Activated T-cell treated with anti-CD3 and anti-CD28 coated beads, Interleukin-2, amount 50 U/mL, for 72 hours (primary cell): ENCODE measurements at regions not wholly inside any gene's neighbourhood (a gene's known extent, or its start where the extent isn't known, plus 50 kb on each side); places are given as distances from the start of the nearest gene placed in this dataset.

Experiments used
- ATAC-seq, 2 donors: fragments of 150-1000 bp; cut with Tn5 transposase; replicated peaks in 1 of 2; 2 replicates each; pipeline ENCODE4 v1.10.0; 2021; ENCODE audit warnings: moderate library complexity in 2 of 2, mild to moderate bottlenecking in 1 of 2
- DNase-seq, 2 donors: peaks; one replicate each; pipeline ENCODE4 v3.0.0; 2021 to 2022; ENCODE audit warnings: mixed read lengths in 1 of 2
- H3K27ac Mint-ChIP-seq: one replicate; pipeline ENCODE4 v1.8.0; 2022; ENCODE audit warnings: mild to moderate bottlenecking, moderate library complexity, mixed read lengths
- H3K27me3 Mint-ChIP-seq: one replicate; pipeline ENCODE4 v1.8.0; 2022; ENCODE audit warnings: low read depth, mixed read lengths
- H3K36me3 Mint-ChIP-seq, 2 donors: one replicate each; pipeline ENCODE4 v1.8.0; 2022; ENCODE audit warnings: mixed read lengths in 2 of 2, mild to moderate bottlenecking in 1 of 2; ENCODE audit not compliant: insufficient read depth in 2 of 2
- H3K4me1 Mint-ChIP-seq: one replicate; pipeline ENCODE4 v1.8.0; 2022; ENCODE audit warnings: low read depth, mixed read lengths
- H3K4me3 Mint-ChIP-seq, 2 donors: one replicate each; pipeline ENCODE4 v1.8.0; 2022; ENCODE audit warnings: mild to moderate bottlenecking in 2 of 2, mixed read lengths in 2 of 2, moderate library complexity in 2 of 2
- H3K9me3 Mint-ChIP-seq, 2 donors: one replicate each; pipeline ENCODE4 v1.8.0; 2022; ENCODE audit warnings: mixed read lengths in 2 of 2

DNA sequence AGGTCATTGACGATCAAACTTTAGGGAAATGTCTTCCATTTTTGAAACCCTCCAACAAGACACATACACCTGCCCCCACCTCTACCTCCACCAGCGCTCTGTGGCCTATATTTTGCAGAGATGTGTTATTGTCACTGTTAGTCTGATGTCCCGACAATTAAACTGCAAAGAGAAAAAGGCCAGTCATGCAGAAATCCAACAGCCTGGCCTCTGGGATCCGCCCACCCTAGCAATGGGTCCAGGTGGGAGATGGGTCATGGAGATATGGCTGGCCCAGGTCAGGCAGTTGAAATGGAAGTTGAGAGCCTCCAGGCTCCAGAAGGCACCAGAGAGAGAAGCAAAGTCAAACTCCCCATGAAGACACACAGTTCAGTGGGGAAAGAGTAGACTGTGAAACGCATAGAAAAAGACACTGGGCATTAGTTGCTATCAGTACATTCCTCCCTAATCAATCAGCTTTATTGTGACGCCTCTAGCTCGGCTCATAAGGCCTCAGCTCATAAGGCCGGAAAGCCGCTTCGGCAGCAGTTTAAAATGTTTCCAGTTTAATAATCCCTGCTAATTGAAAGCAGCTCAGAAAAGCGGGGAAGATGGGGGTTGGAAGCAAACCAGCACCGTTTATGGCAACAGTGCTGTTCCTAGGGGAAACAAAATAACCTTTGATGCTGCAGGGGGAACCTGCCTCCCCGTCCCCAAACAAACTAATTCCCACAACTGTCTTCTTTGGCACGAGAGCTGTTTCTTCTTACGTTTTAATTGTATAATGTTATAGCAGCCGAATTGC, 239.7 kb upstream of the ZNF507 start:
- Mint-ChIP-seq H3K27me3 (no peaks in the 10 kb centered on the region), H3K4me3 (no peak overlapping the region), H3K9me3 (no peaks in the 10 kb centered on the region), H3K4me1 (no peaks in the 10 kb centered on the region), H3K36me3 (no peaks in the 10 kb centered on the region), H3K27ac (no peak overlapping the region)
- ATAC-seq (no peak), DNase-seq (no peak)

- H3K27ac Mint-ChIP-seq: no peak overlapping the region
- DNase-seq (no peak), ATAC-seq (no peak)
- peaks cover 0 to 2% of the 10 kb centered on the region in 2 donors for H3K9me3 Mint-ChIP-seq
- peaks cover 8% of the 10 kb centered on the region for H3K27me3 Mint-ChIP-seq
- no peak overlapping the region for H3K4me3 Mint-ChIP-seq
- H3K36me3 Mint-ChIP-seq: peaks cover 0 to 2% of the 10 kb centered on the region in 2 donors
- H3K4me1 Mint-ChIP-seq: no peaks in the 10 kb centered on the region
Observed at GRCh38 chr19:32122258-32122657, 223.2 kb upstream of the ZNF507 start.

DNA sequence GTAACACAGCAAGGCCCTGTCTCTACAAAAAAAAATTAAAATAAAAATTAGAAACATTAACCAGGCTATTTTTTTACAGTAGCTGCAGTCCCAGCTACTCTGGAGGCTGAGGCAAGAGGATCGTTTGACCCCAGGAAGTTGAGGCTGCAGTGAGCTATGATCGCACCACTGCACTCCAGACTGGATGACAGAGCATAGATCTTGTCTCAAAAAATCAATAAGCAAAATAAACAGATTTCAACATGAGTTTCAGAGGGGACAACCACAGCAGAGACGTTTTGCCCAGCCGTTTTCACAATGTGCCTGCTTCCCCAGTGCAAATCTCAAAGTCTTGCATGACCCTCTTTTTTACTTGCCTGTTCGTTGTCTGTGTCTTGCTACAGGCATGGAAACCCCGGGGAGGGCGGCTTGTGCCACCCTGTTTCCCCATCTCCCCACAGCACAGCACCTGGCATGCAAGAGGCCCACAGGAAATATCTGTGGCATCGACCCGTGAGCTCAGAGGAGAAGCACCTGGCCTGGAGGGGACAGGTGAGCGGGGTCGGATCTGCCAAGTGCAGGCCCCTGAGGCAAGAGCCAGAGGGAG, 222.0 kb upstream of the ZNF507 start:
- DNase-seq (no peak), ATAC-seq (no peak)
- H3K27me3 Mint-ChIP-seq: peaks cover 8% of the 10 kb centered on the region
- peaks cover 0 to 3% of the 10 kb centered on the region in 2 donors for H3K36me3 Mint-ChIP-seq
- H3K27ac Mint-ChIP-seq: no peak overlapping the region
- no peak overlapping the region for H3K4me3 Mint-ChIP-seq
- H3K9me3 Mint-ChIP-seq: peaks cover 0 to 2% of the 10 kb centered on the region in 2 donors
- no peaks in the 10 kb centered on the region for H3K4me1 Mint-ChIP-seq

DNA sequence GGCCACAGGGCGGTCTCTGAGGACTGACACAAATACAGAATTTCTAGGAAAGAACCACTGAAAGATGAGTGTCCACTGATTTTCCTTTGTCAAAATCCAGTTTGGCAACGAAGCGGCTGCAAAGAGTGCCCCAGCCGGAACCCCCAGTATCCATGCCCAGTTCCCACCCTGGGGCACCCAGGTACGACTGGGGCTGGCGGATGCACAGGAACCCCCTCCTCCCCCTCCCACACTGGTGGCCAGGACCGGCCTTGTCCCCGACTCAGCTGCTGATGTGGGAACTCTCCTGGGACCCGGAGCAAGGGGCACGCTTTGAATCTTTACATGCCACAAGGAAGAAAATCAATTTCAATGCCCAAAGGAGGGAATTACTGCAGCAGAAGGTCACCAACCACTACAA, 220.8 kb upstream of the ZNF507 start:
- Mint-ChIP-seq H3K4me1 (no peaks in the 10 kb centered on the region), H3K36me3 (peaks cover 0 to 2% of the 10 kb centered on the region in 2 donors), H3K9me3 (no peaks in the 10 kb centered on the region), H3K27me3 (peaks cover 8% of the 10 kb centered on the region), H3K27ac (no peak overlapping the region), H3K4me3 (no peak overlapping the region)
- no peak for ATAC-seq
- DNase-seq: no peak

DNA sequence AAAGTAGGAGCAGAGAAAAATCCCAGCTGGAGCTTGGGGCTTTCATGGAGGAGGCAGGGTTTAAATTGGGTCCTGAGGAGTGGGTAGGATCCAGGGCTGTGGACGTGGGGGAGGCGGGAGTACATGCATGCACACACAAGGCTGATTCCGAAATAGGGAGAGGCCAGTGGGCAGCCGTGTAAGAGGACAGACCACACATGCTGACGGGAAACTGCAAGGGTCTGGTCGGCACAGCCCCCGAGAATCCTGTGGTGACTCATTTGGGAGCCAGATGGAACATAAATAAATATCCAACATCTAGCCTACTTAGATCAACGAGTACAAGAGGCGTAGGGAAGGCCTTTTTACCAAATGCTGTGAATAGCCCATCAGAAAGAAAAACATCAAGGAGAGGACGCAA, 216.3 kb upstream of the ZNF507 start:
- ATAC-seq: no peak
- no peak overlapping the region for H3K4me3 Mint-ChIP-seq
- H3K27ac Mint-ChIP-seq: no peak overlapping the region
- peaks cover 2% of the 10 kb centered on the region for H3K27me3 Mint-ChIP-seq
- no peaks in the 10 kb centered on the region for H3K9me3 Mint-ChIP-seq
- H3K4me1 Mint-ChIP-seq: no peaks in the 10 kb centered on the region
- DNase-seq: no peak
- H3K36me3 Mint-ChIP-seq: peaks cover 0 to 2% of the 10 kb centered on the region in 2 donors

- H3K27me3 Mint-ChIP-seq: no peaks in the 10 kb centered on the region
- no peak for ATAC-seq
Observed at GRCh38 chr19:32130332-32130731, 215.1 kb upstream of the ZNF507 start.

GRCh38 chr19:32131005-32131404, 214.4 kb upstream of the ZNF507 start:
- no peak overlapping the region for H3K27ac Mint-ChIP-seq
- H3K4me3 Mint-ChIP-seq: no peak overlapping the region
- no peak for ATAC-seq
- no peak for DNase-seq
- H3K9me3 Mint-ChIP-seq: peaks cover 0 to 2% of the 10 kb centered on the region in 2 donors
- no peaks in the 10 kb centered on the region for H3K27me3 Mint-ChIP-seq
- H3K36me3 Mint-ChIP-seq: peaks cover 0 to 2% of the 10 kb centered on the region in 2 donors
- H3K4me1 Mint-ChIP-seq: no peaks in the 10 kb centered on the region

More at GRCh38 chr19:32130332-32130731, 215.1 kb upstream of the ZNF507 start:
- no peak for DNase-seq
- H3K27ac Mint-ChIP-seq: no peak overlapping the region
- H3K9me3 Mint-ChIP-seq: no peaks in the 10 kb centered on the region
- no peak overlapping the region for H3K4me3 Mint-ChIP-seq
- H3K4me1 Mint-ChIP-seq: no peaks in the 10 kb centered on the region
- peaks cover 0 to 2% of the 10 kb centered on the region in 2 donors for H3K36me3 Mint-ChIP-seq

- no peaks in the 10 kb centered on the region for H3K4me1 Mint-ChIP-seq
- no peaks in the 10 kb centered on the region for H3K27me3 Mint-ChIP-seq
- ATAC-seq (no peak), DNase-seq (no peak)
- no peaks in the 10 kb centered on the region for H3K36me3 Mint-ChIP-seq
- H3K4me3 Mint-ChIP-seq: no peak overlapping the region
- H3K27ac Mint-ChIP-seq: no peak overlapping the region
- peaks cover 0 to 2% of the 10 kb centered on the region in 2 donors for H3K9me3 Mint-ChIP-seq
Observed at GRCh38 chr19:32138416-32138815, 207.0 kb upstream of the ZNF507 start.

GRCh38 chr19:32141840-32142511, 203.4 kb upstream of the ZNF507 start:
- Mint-ChIP-seq H3K4me3 (no peak overlapping the region), H3K27me3 (no peaks in the 10 kb centered on the region), H3K9me3 (peaks cover 6 to 12% of the 10 kb centered on the region in 2 donors), H3K4me1 (no peaks in the 10 kb centered on the region), H3K36me3 (peaks cover 5 to 6% of the 10 kb centered on the region in 2 donors), H3K27ac (no peak overlapping the region)
- ATAC-seq (no peak), DNase-seq (no peak)

DNA sequence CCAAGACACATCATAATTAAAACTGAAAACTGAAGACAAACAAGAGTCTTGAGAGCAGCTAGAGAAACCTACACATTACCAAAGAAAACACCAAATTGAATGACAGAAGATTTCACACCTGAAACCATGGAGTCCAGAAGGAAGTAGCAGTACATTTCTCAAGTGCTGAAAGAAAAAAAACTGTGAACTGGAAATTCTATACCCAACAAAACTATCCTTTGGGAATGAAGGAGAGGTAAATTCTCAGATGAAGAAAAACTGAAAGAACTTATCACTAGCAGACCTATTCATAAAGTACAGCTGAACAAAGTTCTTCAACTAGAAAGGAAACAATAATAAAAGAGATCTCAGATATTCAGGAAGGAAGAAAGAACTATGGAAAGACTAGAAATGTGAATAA, 198.7 kb upstream of the ZNF507 start:
- peaks cover 5 to 9% of the 10 kb centered on the region in 2 donors for H3K36me3 Mint-ChIP-seq
- H3K27ac Mint-ChIP-seq: no peak overlapping the region
- ATAC-seq (no peak), DNase-seq (no peak)
- H3K27me3 Mint-ChIP-seq: no peaks in the 10 kb centered on the region
- H3K4me1 Mint-ChIP-seq: no peaks in the 10 kb centered on the region
- H3K4me3 Mint-ChIP-seq: no peak overlapping the region
- H3K9me3 Mint-ChIP-seq: peaks cover 15 to 17% of the 10 kb centered on the region in 2 donors

- Mint-ChIP-seq H3K36me3 (peaks cover 2 to 9% of the 10 kb centered on the region in 2 donors), H3K4me3 (no peak overlapping the region), H3K4me1 (no peaks in the 10 kb centered on the region), H3K9me3 (peaks cover 10 to 17% of the 10 kb centered on the region in 2 donors), H3K27me3 (no peaks in the 10 kb centered on the region), H3K27ac (no peak overlapping the region)
- ATAC-seq: no peak
- no peak for DNase-seq
Observed at GRCh38 chr19:32150605-32151004, 194.8 kb upstream of the ZNF507 start.

DNA sequence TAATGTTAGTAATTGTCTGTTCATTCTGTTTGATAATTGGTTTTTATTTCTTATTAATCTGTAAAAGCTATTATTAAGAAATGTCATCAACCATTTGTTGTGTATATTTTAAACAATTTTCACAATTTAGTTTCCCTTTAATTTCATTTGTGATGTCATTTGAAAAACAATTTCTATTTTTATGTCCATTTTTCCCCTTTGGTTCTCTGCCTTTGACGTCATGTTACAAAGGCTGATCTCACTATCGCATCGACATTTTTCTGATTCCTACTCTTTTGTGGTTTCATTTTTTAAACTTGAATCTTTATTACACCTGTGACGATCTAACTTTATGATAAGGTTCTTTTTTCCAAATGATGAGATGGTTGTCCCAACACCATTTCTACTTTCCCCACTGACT, 191.0 kb upstream of the ZNF507 start:
- DNase-seq (no peak), ATAC-seq (no peak)
- no peaks in the 10 kb centered on the region for H3K27me3 Mint-ChIP-seq
- no peaks in the 10 kb centered on the region for H3K36me3 Mint-ChIP-seq
- H3K9me3 Mint-ChIP-seq: peaks cover under 1 to 4% of the 10 kb centered on the region in 2 donors
- H3K27ac Mint-ChIP-seq: no peak overlapping the region
- no peaks in the 10 kb centered on the region for H3K4me1 Mint-ChIP-seq
- H3K4me3 Mint-ChIP-seq: no peak overlapping the region

GRCh38 chr19:32164384-32164992, 180.9 kb upstream of the ZNF507 start:
- peaks cover 8% of the 10 kb centered on the region for H3K27me3 Mint-ChIP-seq
- no peak overlapping the region for H3K4me3 Mint-ChIP-seq
- ATAC-seq: no peak
- H3K27ac Mint-ChIP-seq: no peak overlapping the region
- H3K9me3 Mint-ChIP-seq: peaks cover under 1 to 2% of the 10 kb centered on the region in 2 donors
- DNase-seq: no peak
- no peaks in the 10 kb centered on the region for H3K4me1 Mint-ChIP-seq
- H3K36me3 Mint-ChIP-seq: no peaks in the 10 kb centered on the region
